HG03159 (cell line): ENCODE measurements at regions not wholly inside any gene's neighbourhood (a gene's known extent, or its start where the extent isn't known, plus 50 kb on each side); places are given as distances from the start of the nearest gene placed in this dataset.
A peak's percentile ranks its signal among the peaks of the same experiment; 100 is the strongest.
"Not testable (repeated sequence)": the region's sequence is repeated elsewhere in the genome, so short reads cannot be mapped to it uniquely, and the experiment has no call there.

Source experiments
- ATAC-seq: cut with Tn5 transposase; IDR thresholded peaks from one replicate; pipeline ENCODE4 v1.9.1; 2021; ENCODE audit warnings: mild to moderate bottlenecking, moderate library complexity; ENCODE audit not compliant: unreplicated experiment

GRCh38 chr13:111411919-111412650 lies 91.6 kb downstream of the TEX29 start:
- no peak for ATAC-seq

GRCh38 chr13:111413407-111414187 lies 93.2 kb downstream of the TEX29 start:
- no peak for ATAC-seq

GRCh38 chr13:111414341-111414740 lies 93.9 kb downstream of the TEX29 start:
- no peak for ATAC-seq

- ATAC-seq: no peak
These were observed 94.8 kb downstream of the TEX29 start for GRCh38 chr13:111415246-111415645.

GRCh38 chr13:111415765-111416164 lies 95.3 kb downstream of the TEX29 start:
- ATAC-seq: no peak

GRCh38 chr13:111418101-111418500 lies 97.7 kb downstream of the TEX29 start:
- no peak for ATAC-seq

- no peak for ATAC-seq
These were observed 99.9 kb downstream of the TEX29 start for GRCh38 chr13:111420113-111420876.

- no peak for ATAC-seq
These were observed 100.8 kb downstream of the TEX29 start for GRCh38 chr13:111421216-111421615.

GRCh38 chr13:111422348-111422747 lies 101.9 kb downstream of the TEX29 start:
- no peak for ATAC-seq

GRCh38 chr13:111423168-111423785 lies 102.8 kb downstream of the TEX29 start:
- no peak for ATAC-seq

GRCh38 chr13:111424134-111424533 lies 103.7 kb downstream of the TEX29 start:
- ATAC-seq: no peak

GRCh38 chr13:111425326-111425725 lies 104.9 kb downstream of the TEX29 start:
- ATAC-seq: no peak

GRCh38 chr13:111429064-111429558 lies 108.7 kb downstream of the TEX29 start:
- peak; percentile 95 for ATAC-seq

- no peak for ATAC-seq
These were observed 110.8 kb downstream of the TEX29 start for GRCh38 chr13:111431206-111431605.

GRCh38 chr13:111434578-111435159 lies 114.2 kb downstream of the TEX29 start:
- ATAC-seq: no peak

- ATAC-seq: no peak
These were observed 116.0 kb downstream of the TEX29 start for GRCh38 chr13:111436446-111436845.

GRCh38 chr13:111437417-111437816 lies 117.0 kb downstream of the TEX29 start:
- ATAC-seq: no peak

GRCh38 chr13:111437856-111438547 lies 117.6 kb downstream of the TEX29 start:
- ATAC-seq: no peak

GRCh38 chr13:111440492-111440891 lies 120.0 kb downstream of the TEX29 start:
- not testable (repeated sequence) for ATAC-seq

GRCh38 chr13:111443981-111444380 lies 123.5 kb downstream of the TEX29 start:
- ATAC-seq: no peak
